Psoas muscle (tissue), 7 donors: ENCODE measurements at regions not wholly inside any gene's neighbourhood (a gene's known extent, or its start where the extent isn't known, plus 50 kb on each side); places are given as distances from the start of the nearest gene placed in this dataset.

Source experiments
- ATAC-seq, 4 donors: fragments of 200-7000 bp; cut with Tn5 transposase; one replicate each; pipeline ENCODE4 v1.9.1; 2020; ENCODE audit warnings: moderate library complexity in 3 of 4, mild to moderate bottlenecking in 2 of 4
- DNase-seq, 2 donors: peaks; one replicate each; pipeline ENCODE4 v3.0.0-alpha.2; 2020
- H3K27ac ChIP-seq: fragments of 200-600 bp; one replicate; pipeline ENCODE4 v1.8.0; 2022
- H3K27me3 ChIP-seq, 3 donors: fragments of 200-600 bp in 1 of 3; one replicate each; pipeline versions ENCODE4 v1.6.1 to v1.8.0; 2013 to 2022; ENCODE audit warnings: low read length in 2 of 3, mild to moderate bottlenecking in 2 of 3, moderate library complexity in 1 of 3; ENCODE audit not compliant: insufficient read depth in 3 of 3
- H3K36me3 ChIP-seq, 2 donors: fragments of 200-600 bp in 1 of 2; one replicate each; pipeline versions ENCODE4 v1.6.1 to v1.8.0; 2013 to 2022; ENCODE audit warnings: low read depth in 1 of 2, mild to moderate bottlenecking in 1 of 2, moderate library complexity in 1 of 2; ENCODE audit not compliant: insufficient read depth in 1 of 2
- H3K4me1 ChIP-seq: fragments of 200-600 bp; one replicate; pipeline ENCODE4 v1.8.0; 2022
- H3K4me3 ChIP-seq: fragments of 200-600 bp; one replicate; pipeline ENCODE4 v1.8.0; 2022; ENCODE audit warnings: mild to moderate bottlenecking
- H3K9me3 ChIP-seq: fragments of 200-600 bp; one replicate; pipeline ENCODE4 v1.8.0; 2022
- WGBS, 3 donors: extraction: QIAGEN DNeasy Blood & Tissue Kit; methylation state at CpG; one replicate each; pipeline versions ENCODE4 v1.1.6 to v1.1.7; 2013; 5-methylcytosine and 5-hydroxymethylcytosine counted together
- intact Hi-C, 2 donors: fragments of 100-400 bp; cut with DNase I; formaldehyde crosslinking; loops; one replicate each; pipeline versions ENCODE4 v1.11.0 to v1.14.2; 2022
- TF ChIP-seq, protein P1 (sequence below): fragments of 200-600 bp; IDR thresholded peaks from one replicate; pipeline ENCODE4 v1.8.0; 2022; ENCODE audit warnings: antibody characterized with exemption
- donor health status: healthy with polysubstance abuse.
- donor health status: DM: no; HTN: no; CAD: no; lungs with moderate emphysema.
- donor health status: Bipolar disorder and iron deficiency.
- donor health status: healthy.
- donor health status: DM: yes; HTN: yes; CAD: no.
- donor health status: DM: no; HTN: no; CAD: no.
- donor health status: DM: yes; HTN: yes; CAD: no.

DNA sequence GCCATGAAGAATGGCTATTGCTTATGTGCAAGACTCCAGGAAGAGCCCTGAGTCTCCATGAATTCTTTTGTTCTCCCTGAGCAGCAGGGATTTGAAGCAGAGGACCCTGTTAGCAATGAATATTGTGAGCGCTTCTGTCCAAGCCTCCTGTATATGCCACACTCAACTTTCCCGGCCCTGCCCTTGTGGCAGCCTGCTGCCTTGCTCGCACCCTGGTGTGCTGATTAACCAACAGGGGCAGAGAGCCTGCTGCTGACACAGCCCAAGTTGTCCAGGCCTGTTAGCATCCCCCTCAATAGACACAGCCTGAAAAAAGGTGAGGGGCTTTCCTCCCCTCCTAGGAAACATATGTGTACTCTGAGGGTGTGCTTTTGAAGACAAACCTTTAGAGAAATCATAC, 131.4 kb downstream of the BMP2 start:
- Histone ChIP-seq H3K4me3 (no peak overlapping the region), H3K36me3 (no peaks in the 10 kb centered on the region), H3K27me3 (peaks cover 0 to 2% (median 0%) of the 10 kb centered on the region in 3 donors), H3K27ac (no peak overlapping the region), H3K9me3 (no peaks in the 10 kb centered on the region), H3K4me1 (no peaks in the 10 kb centered on the region)
- TF ChIP-seq, protein P1, sequence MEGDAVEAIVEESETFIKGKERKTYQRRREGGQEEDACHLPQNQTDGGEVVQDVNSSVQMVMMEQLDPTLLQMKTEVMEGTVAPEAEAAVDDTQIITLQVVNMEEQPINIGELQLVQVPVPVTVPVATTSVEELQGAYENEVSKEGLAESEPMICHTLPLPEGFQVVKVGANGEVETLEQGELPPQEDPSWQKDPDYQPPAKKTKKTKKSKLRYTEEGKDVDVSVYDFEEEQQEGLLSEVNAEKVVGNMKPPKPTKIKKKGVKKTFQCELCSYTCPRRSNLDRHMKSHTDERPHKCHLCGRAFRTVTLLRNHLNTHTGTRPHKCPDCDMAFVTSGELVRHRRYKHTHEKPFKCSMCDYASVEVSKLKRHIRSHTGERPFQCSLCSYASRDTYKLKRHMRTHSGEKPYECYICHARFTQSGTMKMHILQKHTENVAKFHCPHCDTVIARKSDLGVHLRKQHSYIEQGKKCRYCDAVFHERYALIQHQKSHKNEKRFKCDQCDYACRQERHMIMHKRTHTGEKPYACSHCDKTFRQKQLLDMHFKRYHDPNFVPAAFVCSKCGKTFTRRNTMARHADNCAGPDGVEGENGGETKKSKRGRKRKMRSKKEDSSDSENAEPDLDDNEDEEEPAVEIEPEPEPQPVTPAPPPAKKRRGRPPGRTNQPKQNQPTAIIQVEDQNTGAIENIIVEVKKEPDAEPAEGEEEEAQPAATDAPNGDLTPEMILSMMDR: no peak
- WGBS, 3 donors: 73 to 80% (median 76%) methylated on average over 3 of the region's 3 CpGs
- ATAC-seq: no peak
- DNase-seq: no peak
- intact Hi-C loops: no loop called here

DNA sequence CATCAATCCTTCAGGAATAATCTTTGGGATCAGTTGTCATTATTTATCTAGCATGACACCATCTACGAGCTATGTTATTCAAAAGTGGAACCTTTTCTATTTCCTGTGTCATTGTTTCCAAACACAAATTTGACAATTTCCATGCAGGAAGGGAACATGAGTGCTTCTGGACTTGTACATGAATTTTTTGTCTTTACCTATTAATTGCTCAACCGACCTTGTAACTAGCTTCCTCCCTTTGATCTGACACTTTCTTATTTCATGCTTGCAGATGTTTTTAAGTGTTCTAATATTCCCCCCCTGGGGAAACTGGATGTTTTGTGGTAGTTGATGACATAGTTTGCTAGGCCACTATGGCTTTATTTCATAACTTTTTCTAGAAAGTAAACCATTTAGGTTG, 139.4 kb downstream of the BMP2 start:
- intact Hi-C loops: no loop called here
- Histone ChIP-seq H3K27me3 (no peaks in the 10 kb centered on the region), H3K36me3 (no peaks in the 10 kb centered on the region), H3K9me3 (no peaks in the 10 kb centered on the region), H3K4me3 (no peak overlapping the region), H3K27ac (no peak overlapping the region), H3K4me1 (no peaks in the 10 kb centered on the region)
- ATAC-seq: no peak
- TF ChIP-seq, protein P1: no peak
- 33 to 52% (median 35%) methylated on average over 2 of the region's 2 CpGs for WGBS, 3 donors
- no peak for DNase-seq

DNA sequence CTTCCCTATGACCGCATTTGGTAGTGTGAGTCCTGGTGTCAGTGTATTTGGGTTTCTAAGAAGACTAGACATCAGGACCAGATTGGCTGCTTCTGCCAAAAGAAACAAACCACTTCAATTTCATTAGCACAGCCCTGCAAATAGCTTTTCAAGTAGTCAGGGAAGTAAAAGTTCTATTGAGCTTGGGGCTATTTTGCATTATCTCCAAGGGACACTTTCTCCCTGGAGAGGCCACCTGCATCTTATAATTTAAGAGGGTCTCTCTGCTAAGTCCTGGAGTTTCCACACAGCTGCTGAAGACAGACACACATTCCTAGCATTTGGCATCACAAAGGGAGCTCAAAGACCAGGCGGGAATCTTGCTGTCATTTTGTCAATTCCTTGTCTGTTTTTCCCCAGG, 141.2 kb downstream of the BMP2 start:
- DNase-seq: no peak
- WGBS, 3 donors: 49 to 57% (median 49%) methylated on average over 2 of the region's 2 CpGs

DNA sequence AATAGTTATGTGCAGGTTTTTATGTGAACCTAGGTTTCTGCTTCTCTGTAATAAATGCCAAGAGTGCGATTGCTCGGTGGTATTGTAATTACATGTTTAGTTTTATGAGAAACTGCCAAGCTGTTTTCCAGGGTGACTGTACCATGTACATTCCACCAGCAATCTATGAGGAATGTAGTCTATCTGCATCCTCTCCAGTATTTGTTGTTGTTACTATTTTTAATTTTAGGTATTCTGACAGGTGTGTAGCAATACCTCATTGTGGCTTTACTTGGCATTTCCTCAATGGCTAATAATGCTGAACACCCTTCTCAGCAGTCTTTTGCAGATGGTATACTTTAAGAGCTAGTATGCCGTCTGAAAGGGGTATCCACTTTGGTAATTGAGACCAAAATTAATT, 142.1 kb downstream of the BMP2 start:
- Histone ChIP-seq H3K4me1 (no peaks in the 10 kb centered on the region), H3K27me3 (no peaks in the 10 kb centered on the region), H3K27ac (no peak overlapping the region), H3K9me3 (no peaks in the 10 kb centered on the region), H3K4me3 (no peak overlapping the region), H3K36me3 (no peaks in the 10 kb centered on the region)
- 77 to 87% (median 83%) methylated on average over 3 of the region's 3 CpGs for WGBS, 3 donors
- TF ChIP-seq, protein P1: no peak
- DNase-seq (no peak), ATAC-seq (no peak)
- intact Hi-C loops: no loop called here

More for the DNA sequence above, 141.2 kb downstream of the BMP2 start:
- intact Hi-C loops: no loop called here
- Histone ChIP-seq H3K27ac (no peak overlapping the region), H3K9me3 (no peaks in the 10 kb centered on the region), H3K4me1 (no peaks in the 10 kb centered on the region), H3K4me3 (no peak overlapping the region), H3K36me3 (no peaks in the 10 kb centered on the region), H3K27me3 (no peaks in the 10 kb centered on the region)
- TF ChIP-seq, protein P1: no peak
- no peak for ATAC-seq

DNA sequence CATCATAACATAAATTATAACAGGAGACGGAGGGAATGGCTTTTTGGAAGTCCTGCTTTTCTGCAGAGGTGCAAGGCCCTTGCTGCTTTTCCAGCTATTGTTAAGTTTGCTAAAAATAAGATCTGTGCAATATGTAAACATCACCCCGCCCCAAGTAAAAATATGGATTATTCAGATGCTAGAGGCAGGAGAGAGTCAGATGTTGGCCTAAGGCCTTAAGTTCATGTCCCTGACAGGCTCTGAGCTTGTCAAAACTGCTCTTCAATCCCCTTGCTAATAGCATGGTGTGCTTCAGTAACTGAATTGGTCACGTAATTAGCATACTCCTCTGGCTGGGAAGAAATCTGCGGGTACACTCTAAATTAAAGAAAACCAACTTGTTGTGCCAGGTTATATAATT, 147.5 kb downstream of the BMP2 start:
- WGBS, 3 donors: 53 to 61% (median 56%) methylated on average over 4 of the region's 4 CpGs
- DNase-seq: no peak
- Histone ChIP-seq H3K9me3 (no peaks in the 10 kb centered on the region), H3K4me3 (no peak overlapping the region), H3K36me3 (no peaks in the 10 kb centered on the region), H3K27me3 (no peaks in the 10 kb centered on the region), H3K27ac (no peak overlapping the region), H3K4me1 (no peaks in the 10 kb centered on the region)
- intact Hi-C loops: no loop called here
- TF ChIP-seq, protein P1: no peak
- ATAC-seq: no peak
